ENCODE measurements at regions not wholly inside any gene's neighbourhood (a gene's known extent, or its start where the extent isn't known, plus 50 kb on each side); places are given as distances from the start of the nearest gene placed in this dataset.
A peak's percentile ranks its signal among the peaks of the same experiment; 100 is the strongest.

GRCh38 chr9:121568343-121569265, 69.0 kb upstream of the GGTA1 start:
- no peak overlapping the region for H3K4me3 ChIP-seq (ENCODE audit: low read depth, low read length)

GRCh38 chr9:121569266-121569648, 69.6 kb upstream of the GGTA1 start:
- no peak overlapping the region for H3K4me3 ChIP-seq (ENCODE audit: low read depth, low read length)

GRCh38 chr9:121572581-121572980, 72.9 kb upstream of the GGTA1 start:
- no peak overlapping the region for H3K4me3 ChIP-seq (ENCODE audit: low read depth, low read length)

GRCh38 chr9:121573717-121574485, 74.3 kb upstream of the GGTA1 start:
- H3K4me3 ChIP-seq (ENCODE audit: low read depth, low read length): no peak overlapping the region

- H3K4me3 ChIP-seq (ENCODE audit: low read depth, low read length): no peak overlapping the region
Measured at GRCh38 chr9:121574774-121575519, 75.3 kb upstream of the GGTA1 start.

GRCh38 chr9:121576281-121577075, 75.0 kb upstream of the DAB2IP start:
- no peak overlapping the region for H3K4me3 ChIP-seq (ENCODE audit: low read depth, low read length)

- H3K4me3 ChIP-seq (ENCODE audit: low read depth, low read length): no peak overlapping the region
Measured at GRCh38 chr9:121577166-121577565, 74.3 kb upstream of the DAB2IP start.

- no peak overlapping the region for H3K4me3 ChIP-seq (ENCODE audit: low read depth, low read length)
Measured at GRCh38 chr9:121577572-121577971, 73.9 kb upstream of the DAB2IP start.

GRCh38 chr9:121581786-121582600, 69.4 kb upstream of the DAB2IP start:
- no peak overlapping the region for H3K4me3 ChIP-seq (ENCODE audit: low read depth, low read length)

- no peak overlapping the region for H3K4me3 ChIP-seq (ENCODE audit: low read depth, low read length)
Measured at GRCh38 chr9:121582641-121583040, 68.8 kb upstream of the DAB2IP start.

GRCh38 chr9:121584421-121584820, 67.0 kb upstream of the DAB2IP start:
- no peak overlapping the region for H3K4me3 ChIP-seq (ENCODE audit: low read depth, low read length)

GRCh38 chr9:121587863-121588262, 63.6 kb upstream of the DAB2IP start:
- H3K4me3 ChIP-seq (ENCODE audit: low read depth, low read length): no peak overlapping the region

- no peak overlapping the region for H3K4me3 ChIP-seq (ENCODE audit: low read depth, low read length)
Measured at GRCh38 chr9:121589986-121590385, 61.4 kb upstream of the DAB2IP start.

- H3K4me3 ChIP-seq (ENCODE audit: low read depth, low read length): no peak overlapping the region
Measured at GRCh38 chr9:121592265-121592664, 59.2 kb upstream of the DAB2IP start.

GRCh38 chr9:121593066-121593465, 58.4 kb upstream of the DAB2IP start:
- no peak overlapping the region for H3K4me3 ChIP-seq (ENCODE audit: low read depth, low read length)

GRCh38 chr9:121596515-121596914, 54.9 kb upstream of the DAB2IP start:
- no peak overlapping the region for H3K4me3 ChIP-seq (ENCODE audit: low read depth, low read length)

GRCh38 chr9:121597698-121598166, 53.7 kb upstream of the DAB2IP start:
- H3K4me3 ChIP-seq (ENCODE audit: low read depth, low read length): peak overlapping the region; percentile 40

GRCh38 chr9:121598167-121598964, 53.1 kb upstream of the DAB2IP start:
- peak overlapping the region; percentile 40 for H3K4me3 ChIP-seq (ENCODE audit: low read depth, low read length)

All from iPS-11a (cell line).